ENCODE measurements at regions not wholly inside any gene's neighbourhood (a gene's known extent, or its start where the extent isn't known, plus 50 kb on each side); places are given as distances from the start of the nearest gene placed in this dataset.

GRCh38 chr9:121577166-121577565, 74.3 kb upstream of the DAB2IP start:
- Histone ChIP-seq H3K27ac (ENCODE audit: low read length) (no peak overlapping the region), H3K27me3 (replicated peaks; ENCODE audit: insufficient read depth, low read length) (peaks cover 30% of the 10 kb centered on the region), H3K9me3 (replicated peaks; ENCODE audit: insufficient read depth, low read length) (no peaks in the 10 kb centered on the region), H3K4me3 (ENCODE audit: low read length) (no peak overlapping the region), H3K9me2 (replicated peaks; ENCODE audit: insufficient read depth, low read length) (no peaks in the 10 kb centered on the region), H3K4me1 (ENCODE audit: low read length) (no peaks in the 10 kb centered on the region), H3K4me2 (ENCODE audit: low read depth, low read length) (no peak overlapping the region), H3K79me2 (ENCODE audit: low read length) (no peaks in the 10 kb centered on the region), H3K9ac (ENCODE audit: low read length) (no peak overlapping the region), H4K20me1 (ENCODE audit: insufficient read depth, low read length) (no peaks in the 10 kb centered on the region), H3F3A (ENCODE audit: insufficient read depth, low read length) (no peaks in the 10 kb centered on the region), H3K36me3 (replicated peaks; ENCODE audit: insufficient read depth, low read length) (no peaks in the 10 kb centered on the region), H2AFZ (ENCODE audit: low read length) (no peak overlapping the region)
- no peak for DNase-seq
- TF ChIP-seq EZH2phosphoT487 (IDR thresholded peaks at IDR 0.05; ENCODE audit: low read length) (no peak), CTCF (IDR thresholded peaks at IDR 0.05; ENCODE audit: low read length) (no peak), EZH2 (optimal IDR thresholded peaks at IDR 0.05; ENCODE audit: low read depth, low read length) (no peak)

GRCh38 chr9:121577572-121577971, 73.9 kb upstream of the DAB2IP start:
- Histone ChIP-seq H3K36me3 (replicated peaks; ENCODE audit: insufficient read depth, low read length) (no peaks in the 10 kb centered on the region), H3K27ac (ENCODE audit: low read length) (no peak overlapping the region), H4K20me1 (ENCODE audit: insufficient read depth, low read length) (no peaks in the 10 kb centered on the region), H3K4me1 (ENCODE audit: low read length) (no peaks in the 10 kb centered on the region), H3K9me2 (replicated peaks; ENCODE audit: insufficient read depth, low read length) (no peaks in the 10 kb centered on the region), H3K27me3 (replicated peaks; ENCODE audit: insufficient read depth, low read length) (peaks cover 34% of the 10 kb centered on the region), H3K4me2 (ENCODE audit: low read depth, low read length) (no peak overlapping the region), H3K4me3 (ENCODE audit: low read length) (no peak overlapping the region), H3K9me3 (replicated peaks; ENCODE audit: insufficient read depth, low read length) (no peaks in the 10 kb centered on the region), H3K79me2 (ENCODE audit: low read length) (no peaks in the 10 kb centered on the region), H3K9ac (ENCODE audit: low read length) (no peak overlapping the region), H2AFZ (ENCODE audit: low read length) (no peak overlapping the region), H3F3A (ENCODE audit: insufficient read depth, low read length) (no peaks in the 10 kb centered on the region)
- DNase-seq, result no peak
- TF ChIP-seq CTCF (IDR thresholded peaks at IDR 0.05; ENCODE audit: low read length) (no peak), EZH2 (optimal IDR thresholded peaks at IDR 0.05; ENCODE audit: low read depth, low read length) (no peak), EZH2phosphoT487 (IDR thresholded peaks at IDR 0.05; ENCODE audit: low read length) (no peak)

GRCh38 chr9:121581786-121582600, 69.4 kb upstream of the DAB2IP start:
- no peak overlapping the region for H3K4me3 ChIP-seq (ENCODE audit: low read length)
- DNase-seq, result no peak
- H3K4me1 ChIP-seq (ENCODE audit: low read length), result no peaks in the 10 kb centered on the region
- no peaks in the 10 kb centered on the region for H3K36me3 ChIP-seq (replicated peaks; ENCODE audit: insufficient read depth, low read length)
- H3F3A ChIP-seq (ENCODE audit: insufficient read depth, low read length), result no peaks in the 10 kb centered on the region
- no peak overlapping the region for H3K9ac ChIP-seq (ENCODE audit: low read length)
- H3K27me3 ChIP-seq (replicated peaks; ENCODE audit: insufficient read depth, low read length), result peaks cover 62% of the 10 kb centered on the region
- no peaks in the 10 kb centered on the region for H3K9me2 ChIP-seq (replicated peaks; ENCODE audit: insufficient read depth, low read length)
- H2AFZ ChIP-seq (ENCODE audit: low read length), result no peak overlapping the region
- H3K79me2 ChIP-seq (ENCODE audit: low read length), result no peaks in the 10 kb centered on the region
- H3K27ac ChIP-seq (ENCODE audit: low read length), result no peak overlapping the region
- H3K4me2 ChIP-seq (ENCODE audit: low read depth, low read length), result no peak overlapping the region
- H4K20me1 ChIP-seq (ENCODE audit: insufficient read depth, low read length), result no peaks in the 10 kb centered on the region
- H3K9me3 ChIP-seq (replicated peaks; ENCODE audit: insufficient read depth, low read length), result no peaks in the 10 kb centered on the region
- no peak for TF ChIP-seq EZH2phosphoT487 (IDR thresholded peaks at IDR 0.05; ENCODE audit: low read length)

GRCh38 chr9:121582641-121583040, 68.8 kb upstream of the DAB2IP start:
- no peak overlapping the region for H3K4me3 ChIP-seq (ENCODE audit: low read length)
- H3K36me3 ChIP-seq (replicated peaks; ENCODE audit: insufficient read depth, low read length), result no peaks in the 10 kb centered on the region
- no peaks in the 10 kb centered on the region for H4K20me1 ChIP-seq (ENCODE audit: insufficient read depth, low read length)
- no peak for TF ChIP-seq EZH2 (optimal IDR thresholded peaks at IDR 0.05; ENCODE audit: low read depth, low read length)
- TF ChIP-seq EZH2phosphoT487 (IDR thresholded peaks at IDR 0.05; ENCODE audit: low read length), result no peak
- TF ChIP-seq CTCF (IDR thresholded peaks at IDR 0.05; ENCODE audit: low read length), result no peak
- DNase-seq, result no peak
- no peak overlapping the region for H3K4me2 ChIP-seq (ENCODE audit: low read depth, low read length)
- H3K27me3 ChIP-seq (replicated peaks; ENCODE audit: insufficient read depth, low read length), result peaks cover 62% of the 10 kb centered on the region
- no peaks in the 10 kb centered on the region for H3K9me3 ChIP-seq (replicated peaks; ENCODE audit: insufficient read depth, low read length)
- no peaks in the 10 kb centered on the region for H3F3A ChIP-seq (ENCODE audit: insufficient read depth, low read length)
- no peak overlapping the region for H3K9ac ChIP-seq (ENCODE audit: low read length)
- no peaks in the 10 kb centered on the region for H3K9me2 ChIP-seq (replicated peaks; ENCODE audit: insufficient read depth, low read length)
- H3K27ac ChIP-seq (ENCODE audit: low read length), result no peak overlapping the region
- H3K4me1 ChIP-seq (ENCODE audit: low read length), result no peaks in the 10 kb centered on the region
- H2AFZ ChIP-seq (ENCODE audit: low read length), result no peak overlapping the region
- H3K79me2 ChIP-seq (ENCODE audit: low read length), result no peaks in the 10 kb centered on the region
